Panc1 (cell line): ENCODE measurements at regions not wholly inside any gene's neighbourhood (a gene's known extent, or its start where the extent isn't known, plus 50 kb on each side); places are given as distances from the start of the nearest gene placed in this dataset.

Experiments
- POLR2AphosphoS5 ChIP-seq: IDR thresholded peaks from 2 replicates; pipeline ENCODE4 v1.6.1; 2012; ENCODE audit warnings: mild to moderate bottlenecking, low read depth, low read length, moderate library complexity
- TCF7L2 ChIP-seq: IDR thresholded peaks from 2 replicates; pipeline ENCODE4 v1.6.1; 2011; ENCODE audit warnings: mild to moderate bottlenecking, low read depth, low read length, inconsistent platforms
- TF ChIP-seq, protein P1 (sequence below): fragments of 450-650 bp; IDR thresholded peaks from 2 replicates; pipeline ENCODE4 v1.5.1; 2017; ENCODE audit warnings: mild to moderate bottlenecking
- TF ChIP-seq, protein P2 (sequence below), 2 experiments: IDR thresholded peaks; 2 replicates each; pipeline ENCODE4 v1.6.1; 2011 to 2012; ENCODE audit warnings: low read depth in 2 of 2, control low read depth in 1 of 2, low read length in 1 of 2, mild to moderate bottlenecking in 1 of 2, moderate library complexity in 1 of 2; ENCODE audit not compliant: insufficient read depth in 1 of 2

DNA sequence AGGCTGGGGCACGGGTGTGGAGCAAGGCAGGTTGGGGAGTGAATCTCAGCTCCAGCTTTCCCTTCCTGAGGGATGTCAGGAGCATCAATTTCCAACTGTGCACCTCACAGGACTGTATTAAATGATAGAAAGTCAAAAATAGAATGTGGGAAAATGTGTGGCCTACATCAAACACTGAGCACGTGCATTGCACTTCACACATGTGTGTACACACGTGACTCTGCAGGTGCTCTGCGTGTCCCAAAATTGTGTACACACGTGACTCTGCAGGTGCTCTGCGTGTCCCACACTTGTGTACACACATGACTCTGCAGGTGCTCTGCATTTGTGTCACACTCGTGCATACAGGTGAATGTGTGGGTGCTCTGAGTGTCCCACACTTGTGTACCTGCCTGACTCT, 577.2 kb upstream of the SALL3 start:
- TF ChIP-seq, protein P1, sequence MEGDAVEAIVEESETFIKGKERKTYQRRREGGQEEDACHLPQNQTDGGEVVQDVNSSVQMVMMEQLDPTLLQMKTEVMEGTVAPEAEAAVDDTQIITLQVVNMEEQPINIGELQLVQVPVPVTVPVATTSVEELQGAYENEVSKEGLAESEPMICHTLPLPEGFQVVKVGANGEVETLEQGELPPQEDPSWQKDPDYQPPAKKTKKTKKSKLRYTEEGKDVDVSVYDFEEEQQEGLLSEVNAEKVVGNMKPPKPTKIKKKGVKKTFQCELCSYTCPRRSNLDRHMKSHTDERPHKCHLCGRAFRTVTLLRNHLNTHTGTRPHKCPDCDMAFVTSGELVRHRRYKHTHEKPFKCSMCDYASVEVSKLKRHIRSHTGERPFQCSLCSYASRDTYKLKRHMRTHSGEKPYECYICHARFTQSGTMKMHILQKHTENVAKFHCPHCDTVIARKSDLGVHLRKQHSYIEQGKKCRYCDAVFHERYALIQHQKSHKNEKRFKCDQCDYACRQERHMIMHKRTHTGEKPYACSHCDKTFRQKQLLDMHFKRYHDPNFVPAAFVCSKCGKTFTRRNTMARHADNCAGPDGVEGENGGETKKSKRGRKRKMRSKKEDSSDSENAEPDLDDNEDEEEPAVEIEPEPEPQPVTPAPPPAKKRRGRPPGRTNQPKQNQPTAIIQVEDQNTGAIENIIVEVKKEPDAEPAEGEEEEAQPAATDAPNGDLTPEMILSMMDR = no peak
- TF ChIP-seq TCF7L2 (no peak), POLR2AphosphoS5 (no peak)
- TF ChIP-seq, protein P2, sequence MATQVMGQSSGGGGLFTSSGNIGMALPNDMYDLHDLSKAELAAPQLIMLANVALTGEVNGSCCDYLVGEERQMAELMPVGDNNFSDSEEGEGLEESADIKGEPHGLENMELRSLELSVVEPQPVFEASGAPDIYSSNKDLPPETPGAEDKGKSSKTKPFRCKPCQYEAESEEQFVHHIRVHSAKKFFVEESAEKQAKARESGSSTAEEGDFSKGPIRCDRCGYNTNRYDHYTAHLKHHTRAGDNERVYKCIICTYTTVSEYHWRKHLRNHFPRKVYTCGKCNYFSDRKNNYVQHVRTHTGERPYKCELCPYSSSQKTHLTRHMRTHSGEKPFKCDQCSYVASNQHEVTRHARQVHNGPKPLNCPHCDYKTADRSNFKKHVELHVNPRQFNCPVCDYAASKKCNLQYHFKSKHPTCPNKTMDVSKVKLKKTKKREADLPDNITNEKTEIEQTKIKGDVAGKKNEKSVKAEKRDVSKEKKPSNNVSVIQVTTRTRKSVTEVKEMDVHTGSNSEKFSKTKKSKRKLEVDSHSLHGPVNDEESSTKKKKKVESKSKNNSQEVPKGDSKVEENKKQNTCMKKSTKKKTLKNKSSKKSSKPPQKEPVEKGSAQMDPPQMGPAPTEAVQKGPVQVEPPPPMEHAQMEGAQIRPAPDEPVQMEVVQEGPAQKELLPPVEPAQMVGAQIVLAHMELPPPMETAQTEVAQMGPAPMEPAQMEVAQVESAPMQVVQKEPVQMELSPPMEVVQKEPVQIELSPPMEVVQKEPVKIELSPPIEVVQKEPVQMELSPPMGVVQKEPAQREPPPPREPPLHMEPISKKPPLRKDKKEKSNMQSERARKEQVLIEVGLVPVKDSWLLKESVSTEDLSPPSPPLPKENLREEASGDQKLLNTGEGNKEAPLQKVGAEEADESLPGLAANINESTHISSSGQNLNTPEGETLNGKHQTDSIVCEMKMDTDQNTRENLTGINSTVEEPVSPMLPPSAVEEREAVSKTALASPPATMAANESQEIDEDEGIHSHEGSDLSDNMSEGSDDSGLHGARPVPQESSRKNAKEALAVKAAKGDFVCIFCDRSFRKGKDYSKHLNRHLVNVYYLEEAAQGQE (IDR thresholded peaks at IDR 0.05; ENCODE audit: insufficient read depth in 1 of 2, low read depth in 2 of 2, low read length in 1 of 2) = no peak
